NCI-H1436 treated with DMSO at 0.1 percent for 48 hours (cell line): ENCODE measurements at regions not wholly inside any gene's neighbourhood (a gene's known extent, or its start where the extent isn't known, plus 50 kb on each side); places are given as distances from the start of the nearest gene placed in this dataset.
"Not testable (repeated sequence)": the region's sequence is repeated elsewhere in the genome, so short reads cannot be mapped to it uniquely, and the experiment has no call there.

Experiments used
- DNase-seq: peaks from one replicate; lab custom pipeline; 2025; lab: John Stamatoyannopoulos, UW

DNA sequence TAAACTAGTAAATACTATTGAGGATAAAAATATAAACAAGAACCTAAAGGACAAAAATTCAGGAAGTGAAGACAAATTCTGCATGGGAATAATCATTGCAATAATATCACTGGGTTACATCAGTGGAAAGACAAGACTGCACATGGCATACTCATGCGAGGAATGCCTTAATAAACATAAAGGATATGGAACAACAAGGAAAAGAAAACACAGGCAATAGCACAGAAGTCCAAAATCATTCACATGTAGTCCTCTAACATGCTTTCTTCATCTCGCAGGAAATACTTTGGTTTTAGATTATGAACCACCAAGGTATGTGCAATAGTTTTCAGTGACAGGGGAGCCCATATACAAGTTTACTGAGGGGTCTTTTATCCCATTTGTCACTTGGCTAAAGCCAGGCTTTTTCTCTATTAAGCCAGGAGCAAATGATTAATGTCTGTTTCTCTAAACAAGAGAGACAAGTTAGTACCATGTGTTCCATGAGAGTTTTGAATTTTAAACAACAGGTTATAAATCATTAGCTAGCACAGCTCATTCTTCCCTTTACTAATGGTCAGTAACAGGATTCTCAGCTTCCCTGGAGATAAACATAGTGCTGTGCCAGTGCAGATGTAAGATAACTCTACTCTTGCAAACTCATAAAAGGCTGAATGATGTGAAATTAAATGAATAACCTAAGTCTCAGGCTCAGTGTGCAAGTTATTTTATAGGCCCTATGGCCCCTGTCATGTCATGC, 353.6 kb upstream of the FSIP2 start:
- DNase-seq, result no peak

DNA sequence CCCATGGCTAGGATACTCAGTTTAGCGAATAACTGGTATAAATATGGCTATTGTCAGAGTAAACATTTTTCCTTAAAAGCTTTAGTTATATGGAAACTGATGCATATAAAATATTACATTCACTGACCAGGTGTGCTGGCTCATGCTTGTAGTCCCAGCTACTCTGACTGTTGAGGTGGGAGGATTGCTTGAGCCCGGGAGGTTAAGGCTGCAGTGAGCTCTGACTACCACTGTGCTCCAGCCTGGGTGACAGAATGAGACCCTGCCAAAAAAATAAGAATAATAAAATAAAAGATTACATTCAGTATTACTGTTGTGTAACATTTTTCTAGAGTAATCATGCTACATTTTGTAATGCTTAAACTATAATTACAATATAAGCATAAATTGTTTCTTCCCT, 350.4 kb upstream of the FSIP2 start:
- no peak for DNase-seq

DNA sequence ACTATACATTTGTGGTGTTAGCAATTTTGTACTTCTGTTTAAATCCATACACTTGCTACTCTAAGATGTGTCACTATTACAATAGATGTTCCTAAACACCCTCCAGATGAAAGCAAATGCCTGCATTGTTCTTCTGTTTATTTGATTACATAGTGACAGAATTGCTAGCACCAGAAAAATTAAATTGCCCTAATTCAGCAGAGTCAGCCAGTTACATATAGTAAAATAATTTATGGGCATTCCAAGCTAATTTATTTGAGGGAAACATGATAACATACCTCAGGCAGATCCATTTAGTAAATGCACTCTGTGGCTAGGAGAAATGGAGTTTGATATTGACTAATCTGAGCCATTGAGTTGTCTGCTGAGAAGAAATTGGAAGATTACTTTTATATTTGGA, 347.1 kb upstream of the FSIP2 start:
- no peak for DNase-seq

DNA sequence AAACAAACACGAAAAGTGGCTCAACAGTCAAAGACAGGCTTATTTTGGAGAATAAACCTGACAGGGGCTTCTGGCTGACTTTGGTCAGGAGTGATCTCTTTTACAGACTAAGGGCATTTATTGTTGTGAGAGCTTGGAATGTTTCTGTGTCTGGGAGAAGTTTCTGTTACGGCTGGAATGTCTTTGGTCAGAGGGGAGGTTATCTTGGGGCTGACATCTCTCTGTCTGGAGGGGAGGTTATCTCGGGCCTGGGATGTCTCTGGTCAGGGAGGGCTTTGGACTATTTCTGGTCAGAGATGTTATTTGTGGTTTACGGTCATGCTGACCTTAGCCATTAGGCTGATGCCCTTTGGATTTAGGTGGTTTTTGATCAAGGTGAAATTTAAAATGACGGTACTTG, 345.5 kb upstream of the FSIP2 start:
- no peak for DNase-seq

DNA sequence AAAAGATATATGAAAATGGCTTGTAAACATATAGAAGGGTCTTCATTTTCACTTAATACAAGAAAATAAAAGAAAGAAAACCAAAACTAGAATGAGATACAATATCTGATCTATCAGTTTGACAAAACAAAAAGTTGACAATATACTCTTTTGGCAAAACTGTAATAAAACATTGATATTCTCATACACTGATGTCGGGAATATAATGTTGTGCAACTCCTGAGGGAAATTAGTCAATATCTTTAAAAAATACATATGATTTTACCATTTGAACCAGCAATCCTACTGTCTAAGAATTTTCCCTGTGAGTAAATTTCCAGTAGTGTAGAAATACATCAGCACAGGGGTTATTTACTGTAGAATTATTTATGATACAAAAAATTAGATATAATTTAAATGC, 336.1 kb upstream of the FSIP2 start:
- DNase-seq, result no peak

DNA sequence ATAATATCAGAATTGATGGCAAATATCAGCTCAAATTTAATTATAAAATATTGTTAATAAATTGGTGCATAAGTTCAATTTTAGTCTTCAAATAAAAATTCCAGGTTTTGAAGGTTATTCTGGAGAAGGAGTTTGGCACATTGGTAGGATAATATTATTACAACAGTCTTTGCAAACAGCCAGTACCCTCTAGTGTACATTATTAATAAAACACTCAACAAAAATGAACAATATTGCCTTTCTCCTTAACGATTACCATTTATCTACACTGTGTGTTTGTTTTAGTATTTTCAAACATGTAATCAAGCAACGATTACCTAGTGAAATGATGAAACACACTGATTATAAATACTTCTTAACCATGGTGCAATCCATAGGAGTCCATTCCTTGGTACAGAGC, 334.0 kb upstream of the FSIP2 start:
- no peak for DNase-seq

DNA sequence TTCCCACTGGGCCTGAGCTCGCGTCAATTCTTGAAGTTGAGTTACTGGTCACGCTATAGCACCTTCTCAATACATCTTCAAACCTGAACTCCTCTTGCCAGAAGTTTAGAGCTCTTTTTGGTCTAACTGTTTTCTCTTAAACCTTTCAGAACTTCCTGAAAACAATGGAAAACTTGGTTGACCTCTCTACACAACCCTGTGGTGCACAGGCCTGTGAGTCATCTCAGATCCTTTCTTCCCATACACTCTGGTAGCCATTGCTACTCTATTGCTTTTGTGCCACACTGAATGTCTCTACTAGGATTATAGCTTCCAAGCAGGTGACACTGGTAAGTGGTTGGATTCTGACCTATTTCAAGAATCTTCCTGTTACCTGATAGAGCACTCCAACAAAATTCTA, 321.5 kb upstream of the FSIP2 start:
- no peak for DNase-seq

DNA sequence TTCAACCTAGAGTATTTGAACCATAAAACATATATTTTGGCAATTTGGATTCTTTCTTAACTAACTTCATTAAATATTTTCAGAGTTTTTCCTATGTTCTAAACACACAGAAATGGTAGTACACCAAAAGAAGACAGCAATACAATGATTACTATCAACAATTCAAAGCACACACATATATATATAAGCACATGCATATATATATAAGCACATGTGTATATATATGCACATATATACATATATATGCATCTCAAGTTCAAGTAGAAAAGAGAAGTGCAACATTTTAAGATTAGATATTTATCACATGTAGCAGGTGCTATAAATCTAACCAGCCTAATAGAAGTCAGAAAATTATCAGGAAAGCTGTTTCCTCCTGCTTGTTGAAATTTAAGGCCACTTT, 320.9 kb upstream of the FSIP2 start:
- no peak for DNase-seq

DNA sequence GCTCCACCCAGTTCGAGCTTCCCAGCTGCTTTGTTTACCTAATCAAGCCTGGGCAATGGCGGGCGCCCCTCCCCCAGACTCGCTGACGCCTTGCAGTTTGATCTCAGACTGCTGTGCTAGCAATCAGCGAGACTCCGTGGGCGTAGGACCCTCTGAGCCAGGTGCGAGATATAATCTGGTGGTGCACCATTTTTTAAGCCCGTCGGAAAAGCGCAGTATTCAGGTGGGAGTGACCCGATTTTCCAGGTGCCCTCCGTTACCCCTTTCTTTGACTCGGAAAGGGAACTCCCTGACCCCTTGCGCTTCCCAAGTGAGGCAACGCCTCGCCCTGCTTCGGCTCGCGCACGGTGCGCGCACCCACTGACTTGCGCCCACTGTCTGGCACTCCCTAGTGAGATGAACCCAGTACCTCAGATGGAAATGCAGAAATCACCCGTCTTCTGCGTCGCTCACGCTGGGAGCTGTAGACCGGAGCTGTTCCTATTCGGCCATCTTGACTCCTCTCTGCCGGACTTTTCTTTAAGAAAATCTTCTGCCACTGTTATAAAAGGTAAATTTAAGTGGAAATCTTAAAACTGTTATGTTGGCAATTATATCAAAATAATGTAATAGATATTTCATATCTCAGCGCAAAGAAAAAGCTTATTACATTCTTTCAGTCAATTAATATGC, 313.5 kb upstream of the FSIP2 start:
- not testable (repeated sequence) for DNase-seq

DNA sequence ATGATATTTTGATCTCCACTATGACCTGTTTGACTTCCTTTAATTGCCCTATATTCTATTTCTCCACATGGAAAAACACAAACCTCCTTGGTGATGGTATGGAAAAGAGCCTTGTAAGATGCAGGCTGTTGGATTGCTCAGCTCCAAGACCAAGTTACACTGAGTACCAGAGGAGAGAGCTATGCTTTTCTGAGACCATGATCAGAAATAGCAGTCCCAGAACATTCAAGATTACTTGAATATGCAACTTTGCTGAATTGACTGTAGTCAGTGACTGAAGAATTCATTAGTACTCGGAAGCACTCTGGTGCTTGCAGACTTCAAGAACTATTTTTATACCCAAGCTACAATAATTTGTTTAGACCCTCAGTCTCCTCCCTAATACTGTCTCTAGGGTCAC, 310.6 kb upstream of the FSIP2 start:
- no peak for DNase-seq

DNA sequence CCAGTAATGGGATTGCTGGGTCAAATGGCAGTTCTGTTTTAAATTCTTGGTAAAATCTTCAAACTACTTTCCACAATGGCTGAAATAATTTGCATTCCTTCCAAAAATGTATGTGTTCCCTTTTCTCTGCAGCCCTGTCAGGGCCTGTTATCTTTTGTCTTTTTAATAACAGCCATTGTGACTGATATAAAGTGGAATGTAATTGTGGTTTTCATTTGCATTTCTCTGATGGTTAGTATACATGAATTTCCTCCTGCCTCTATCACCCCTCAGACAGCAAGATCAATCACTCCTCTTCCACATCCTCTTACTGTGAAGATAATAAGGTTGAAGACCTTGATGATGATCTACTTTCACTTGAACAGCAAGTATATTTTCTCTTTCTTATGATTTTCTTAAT, 304.8 kb upstream of the FSIP2 start:
- DNase-seq, result no peak

DNA sequence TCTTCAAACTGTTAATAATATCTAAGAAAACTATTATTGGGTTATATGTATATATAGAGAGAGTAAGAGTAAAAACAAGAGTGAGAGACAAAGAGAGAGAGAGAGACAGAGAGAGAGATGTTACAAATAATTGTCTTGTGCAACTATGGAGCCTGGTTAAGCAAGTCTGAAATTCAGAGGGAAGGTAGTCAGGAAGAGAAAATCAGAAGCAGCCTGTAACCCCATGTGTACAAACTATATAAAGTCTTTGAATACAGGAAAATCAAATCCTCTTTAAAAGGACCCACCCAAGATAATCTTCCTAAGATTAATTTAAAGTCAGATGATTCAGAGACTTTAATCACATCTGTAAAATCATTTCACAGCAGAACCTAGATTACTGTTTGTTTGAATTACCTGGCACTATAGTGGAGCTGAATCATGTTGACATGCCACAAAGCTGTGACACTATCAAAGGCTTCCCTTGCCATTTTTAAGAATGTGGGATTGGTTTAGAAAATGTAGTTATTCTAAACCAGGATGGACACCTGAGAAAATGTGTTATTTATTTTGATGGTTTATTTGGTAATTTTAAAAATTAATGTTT, 301.7 kb upstream of the FSIP2 start:
- DNase-seq, result no peak

DNA sequence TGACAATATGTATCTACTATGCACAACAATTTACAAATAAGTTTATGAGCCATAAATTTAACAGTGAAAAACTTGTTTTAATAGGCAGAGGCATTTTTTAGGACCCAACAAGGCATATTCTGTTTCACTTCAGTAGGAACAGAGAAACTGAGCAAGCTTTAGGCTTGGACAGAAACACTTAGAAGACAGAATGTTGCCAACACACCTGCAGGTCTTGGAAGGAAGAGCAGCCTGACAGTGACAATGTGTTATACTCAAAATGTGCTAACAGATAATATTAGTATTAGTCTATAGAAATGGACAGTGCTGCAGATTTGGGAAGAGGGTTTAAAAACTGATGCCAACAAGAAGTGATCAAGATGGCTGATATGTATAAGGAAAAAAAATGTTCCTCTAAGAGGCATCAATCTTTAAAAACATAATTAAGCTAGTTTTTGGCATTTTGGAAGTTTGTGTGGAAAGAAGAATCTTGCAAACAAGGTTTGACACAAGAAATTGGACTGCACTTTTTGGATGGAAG, 297.1 kb upstream of the FSIP2 start:
- no peak for DNase-seq

DNA sequence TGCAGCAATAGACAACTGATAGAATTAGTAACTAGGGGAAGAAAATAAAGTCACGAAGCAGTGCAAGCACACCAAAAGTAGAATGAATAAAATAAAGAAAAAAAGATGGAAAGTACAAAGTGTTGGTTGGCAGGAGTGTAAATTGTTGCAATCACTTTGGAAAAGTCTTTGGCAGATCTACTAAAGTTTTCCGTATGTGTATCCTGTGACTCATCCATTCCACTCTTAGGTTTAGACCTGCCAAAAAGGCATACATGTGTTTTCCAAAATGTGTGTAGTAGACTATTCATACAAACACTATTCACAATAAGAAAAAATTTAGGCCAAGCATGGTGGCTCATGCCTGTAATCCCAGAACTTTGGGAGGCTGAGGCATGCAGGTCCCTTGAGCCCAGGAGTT, 282.1 kb upstream of the FSIP2 start:
- DNase-seq, result no peak

DNA sequence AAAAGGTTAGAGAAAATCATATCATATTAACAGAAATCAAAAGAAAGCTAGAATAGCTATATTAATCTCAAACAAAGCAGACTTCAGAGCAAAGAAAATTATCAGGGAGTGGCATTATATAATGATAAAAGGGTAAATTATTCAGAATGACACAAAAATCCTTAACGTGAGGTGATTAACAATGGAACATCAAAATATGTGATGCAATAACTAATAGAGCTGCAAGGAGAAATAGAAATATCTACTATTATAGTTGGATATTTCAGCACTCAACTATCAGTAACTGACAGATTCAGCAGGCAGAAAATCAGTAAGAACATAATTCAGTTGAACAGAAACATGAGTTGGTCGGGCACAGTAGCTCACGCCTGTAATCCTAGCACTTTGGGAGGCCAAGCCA, 275.1 kb upstream of the FSIP2 start:
- DNase-seq, result no peak

DNA sequence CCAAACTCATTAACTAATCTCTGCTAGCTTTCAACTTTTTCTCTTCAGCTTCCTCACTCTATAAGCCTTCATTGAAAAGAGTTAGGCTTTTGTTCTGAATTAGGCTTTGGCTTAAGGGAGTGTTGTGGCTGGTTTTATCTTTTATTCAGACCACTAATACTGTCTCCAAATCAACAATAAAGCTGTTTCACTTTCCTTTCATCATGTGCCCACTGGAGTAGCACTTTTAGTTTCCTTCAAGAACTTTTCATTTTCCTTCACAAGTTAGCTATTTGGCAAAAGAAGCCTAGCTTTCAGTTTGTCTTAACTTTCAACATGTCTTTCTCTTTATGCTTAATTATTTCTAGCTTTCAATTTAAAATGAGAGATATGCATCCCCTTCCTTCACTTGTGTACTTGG, 271.7 kb upstream of the FSIP2 start:
- no peak for DNase-seq

DNA sequence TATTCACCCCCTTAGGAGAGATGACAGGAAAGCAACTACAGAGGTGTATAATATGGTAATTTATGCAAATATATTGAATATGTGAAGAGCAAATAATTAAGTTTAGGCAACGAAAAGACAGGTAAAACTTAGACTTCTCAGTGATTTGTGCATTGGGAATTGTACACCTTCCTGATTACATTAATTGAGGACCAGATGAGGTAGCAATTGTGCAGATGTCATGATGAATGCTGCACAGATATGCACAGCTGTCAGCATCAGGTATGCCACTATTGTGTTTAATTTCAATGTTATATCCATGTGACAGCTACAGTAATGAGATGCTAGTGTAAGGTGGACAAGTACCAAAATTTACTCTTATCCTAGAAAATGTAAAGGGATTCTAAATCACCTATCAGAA, 267.2 kb upstream of the FSIP2 start:
- DNase-seq, result no peak

DNA sequence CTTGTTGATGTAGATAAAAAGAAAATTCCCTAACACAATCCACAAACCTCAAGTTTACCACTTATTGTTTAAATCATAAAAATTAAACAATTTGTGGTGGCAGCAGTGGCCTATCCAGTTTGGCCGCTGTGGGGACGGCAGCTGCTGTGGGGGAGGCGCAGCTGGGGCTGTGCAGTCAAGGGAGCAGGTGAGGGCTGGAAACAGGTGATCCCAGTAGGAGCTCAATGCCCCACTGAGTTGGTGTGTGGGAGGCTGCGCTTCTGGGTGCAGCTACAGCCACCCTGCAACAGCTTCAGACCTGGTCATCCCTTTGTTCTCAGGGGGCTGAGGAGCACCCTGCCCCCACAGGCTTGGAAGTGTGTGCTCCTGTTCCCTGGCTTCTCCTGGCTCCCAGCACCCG, 266.0 kb upstream of the FSIP2 start:
- no peak for DNase-seq

DNA sequence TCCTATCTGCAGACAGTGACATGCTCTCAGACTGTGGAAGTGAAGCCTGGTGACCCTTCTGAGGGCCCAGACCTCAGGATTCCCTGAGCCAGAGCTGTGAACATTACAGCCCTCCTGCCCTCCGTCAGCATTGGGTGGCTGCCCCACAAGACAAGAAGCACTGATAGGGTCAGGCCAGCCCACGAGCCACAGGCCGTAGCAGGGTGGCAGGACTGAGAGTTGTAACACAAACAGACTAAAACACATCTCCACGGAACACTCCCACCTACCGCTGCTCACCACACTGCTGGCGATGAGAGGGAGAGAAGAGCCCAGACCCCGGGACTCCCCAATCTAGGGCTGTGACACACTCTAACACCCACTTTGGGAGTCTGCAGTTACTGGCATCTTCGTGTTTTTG, 264.8 kb upstream of the FSIP2 start:
- DNase-seq, result no peak

DNA sequence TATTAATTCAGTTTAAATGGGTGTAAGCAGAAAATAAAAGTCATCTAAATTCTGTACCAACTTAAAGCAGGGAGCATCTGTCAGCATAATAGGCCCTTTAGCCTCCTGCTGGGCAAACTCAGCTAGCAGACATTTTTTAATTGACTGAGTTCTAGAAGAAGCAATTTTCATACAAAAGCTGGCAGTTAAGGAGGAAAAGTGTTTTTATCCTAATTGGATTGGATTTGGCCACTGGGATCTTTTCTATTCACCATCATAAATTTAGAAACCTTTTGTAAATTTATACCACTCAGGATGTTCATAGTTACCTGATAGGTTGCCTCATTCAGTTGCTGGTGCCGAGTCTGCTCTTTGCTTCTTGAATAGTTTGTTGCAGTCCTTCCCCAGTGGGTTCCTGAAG, 262.7 kb upstream of the FSIP2 start:
- DNase-seq, result peak; percentile 97

DNA sequence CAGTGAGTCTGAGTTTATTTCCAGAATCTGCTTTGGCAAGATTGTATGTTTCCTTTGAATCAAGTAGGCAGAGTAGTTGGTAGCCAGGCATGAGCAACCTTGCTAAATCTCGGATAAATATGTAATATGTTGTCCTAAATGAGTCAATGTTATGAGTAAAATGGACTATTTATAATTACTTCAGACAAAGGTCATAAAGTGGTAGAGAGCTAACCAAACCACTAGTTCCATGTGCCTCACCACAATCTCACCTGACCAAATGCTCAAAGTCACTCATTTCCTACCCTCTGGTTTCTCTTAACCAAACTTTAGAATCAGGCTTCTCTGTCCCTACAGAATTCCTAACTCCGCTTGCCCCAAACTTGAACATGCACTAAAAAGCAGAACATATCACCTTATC, 261.2 kb upstream of the FSIP2 start:
- DNase-seq, result no peak

DNA sequence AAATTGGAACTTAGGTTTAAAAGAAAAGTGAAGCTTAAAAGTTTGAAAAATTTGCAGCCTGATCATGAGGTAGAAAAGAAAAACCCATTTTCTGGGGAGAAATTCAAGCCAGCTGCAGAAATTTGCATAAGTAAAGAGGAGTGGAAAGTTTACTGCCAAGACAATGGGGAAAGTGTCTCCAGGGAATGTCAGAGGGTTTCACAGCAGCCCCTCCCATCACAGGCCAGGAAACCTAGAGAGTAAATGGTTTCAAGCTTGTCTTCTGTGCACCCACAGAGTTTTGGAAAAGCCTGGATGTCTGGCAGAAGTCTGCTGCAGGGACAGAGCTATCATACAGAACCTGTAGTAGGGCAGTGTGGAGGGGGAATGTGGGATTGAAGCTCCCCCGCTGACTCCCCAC, 254.0 kb upstream of the FSIP2 start:
- DNase-seq, result no peak

DNA sequence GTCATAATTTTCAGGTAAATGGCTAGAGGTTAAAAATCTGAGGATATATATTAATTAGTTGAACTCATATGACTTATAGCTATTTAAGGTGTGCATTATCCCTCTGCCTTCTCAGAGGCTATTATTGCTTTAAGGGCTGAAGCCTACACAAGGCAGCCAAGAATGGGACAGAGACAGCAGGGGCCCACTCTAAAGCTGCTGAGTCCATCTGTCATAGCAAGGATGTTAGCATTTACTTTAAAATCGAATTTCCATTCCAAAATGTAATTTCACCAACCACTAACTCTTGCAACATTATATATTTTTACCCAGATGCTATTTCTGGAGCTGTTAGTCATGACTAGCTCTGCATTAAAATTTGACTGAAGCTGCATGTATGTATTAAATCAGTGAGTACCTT, 236.3 kb upstream of the FSIP2 start:
- DNase-seq, result no peak

DNA sequence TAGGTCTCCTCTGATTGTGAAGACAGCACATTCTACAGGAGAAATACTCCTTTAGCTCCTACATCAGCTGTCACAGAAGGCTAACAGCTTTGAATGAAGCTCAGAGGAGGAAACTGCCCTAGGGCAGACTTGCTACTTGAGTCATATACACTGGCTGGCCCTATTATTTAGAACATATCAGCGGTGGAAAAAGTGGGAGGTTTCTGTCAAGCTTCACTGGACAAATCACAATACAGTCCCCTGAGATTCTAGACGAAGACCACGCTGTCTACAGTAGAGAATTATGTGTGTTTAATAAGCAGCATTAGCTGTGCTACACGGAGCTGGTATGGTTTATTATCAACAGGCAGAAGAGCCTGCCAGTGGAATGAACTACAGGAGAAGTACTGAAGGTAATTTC, 230.9 kb upstream of the FSIP2 start:
- DNase-seq, result peak; percentile 80
